Keratinocyte (primary cell): ENCODE measurements at regions not wholly inside any gene's neighbourhood (a gene's known extent, or its start where the extent isn't known, plus 50 kb on each side); places are given as distances from the start of the nearest gene placed in this dataset.

Experiments
- DNase-seq: peaks from one replicate; pipeline ENCODE4 v3.0.0-alpha.2; 2011; ENCODE audit warnings: low read depth, missing footprints, low spot score
- FAIRE-seq: peaks from 2 replicates; lab custom pipeline; 2011; peaks lifted over from hg19 to GRCh38; lab: Jason Lieb, UNC
- H2AFZ ChIP-seq: 2 replicates; pipeline ENCODE4 v1.6.0; 2012; ENCODE audit warnings: low read length, control low read depth, inconsistent platforms; ENCODE audit not compliant: control insufficient read depth
- H3K27ac ChIP-seq: 2 replicates; pipeline ENCODE4 v1.5.1; 2011; ENCODE audit warnings: low read length; ENCODE audit not compliant: control insufficient read depth, insufficient read depth
- H3K27me3 ChIP-seq: 3 replicates; pipeline ENCODE4 v1.6.0; 2011; ENCODE audit warnings: low read length; ENCODE audit not compliant: control insufficient read depth, insufficient read depth; ENCODE audit errors: extremely low read depth
- H3K36me3 ChIP-seq, 2 experiments: 2 replicates in 1 of 2; 3 replicates in 1 of 2; pipeline ENCODE4 v1.5.1; 2011; ENCODE audit warnings: low read length in 2 of 2, mild to moderate bottlenecking in 1 of 2; ENCODE audit not compliant: control insufficient read depth in 2 of 2, insufficient read depth in 2 of 2; ENCODE audit errors: extremely low read depth in 1 of 2
- H3K4me1 ChIP-seq: 3 replicates; pipeline ENCODE4 v1.5.1; 2011; ENCODE audit warnings: low read length; ENCODE audit not compliant: control insufficient read depth, insufficient read depth; ENCODE audit errors: extremely low read depth
- H3K4me2 ChIP-seq: 3 replicates; pipeline ENCODE4 v1.6.0; 2011; ENCODE audit warnings: low read depth, low read length; ENCODE audit not compliant: control insufficient read depth, insufficient read depth; ENCODE audit errors: extremely low read depth
- H3K4me3 ChIP-seq, 3 experiments: fragments of 200-600 bp in 1 of 3; sonication (generic) in 1 of 3; 2 replicates in 2 of 3; 3 replicates in 1 of 3; pipeline ENCODE4 v1.5.1; 2011 to 2016; ENCODE audit warnings: low read length in 3 of 3, mild to moderate bottlenecking in 3 of 3, control low read depth in 2 of 3, inconsistent platforms in 1 of 3, low read depth in 1 of 3, mixed read lengths in 1 of 3, mixed run types in 1 of 3, moderate library complexity in 1 of 3; ENCODE audit not compliant: control insufficient read depth in 2 of 3, insufficient read depth in 2 of 3; ENCODE audit errors: extremely low read depth in 1 of 3
- H3K79me2 ChIP-seq: 2 replicates; pipeline ENCODE4 v1.6.0; 2012; ENCODE audit warnings: low read length; ENCODE audit not compliant: control insufficient read depth, insufficient read depth
- H3K9ac ChIP-seq: 3 replicates; pipeline ENCODE4 v1.6.0; 2011; ENCODE audit warnings: low read length; ENCODE audit not compliant: control insufficient read depth, insufficient read depth; ENCODE audit errors: extremely low read depth
- H3K9me1 ChIP-seq: 3 replicates; pipeline ENCODE4 v1.6.0; 2011; ENCODE audit warnings: low read length; ENCODE audit not compliant: control insufficient read depth, insufficient read depth; ENCODE audit errors: extremely low read depth
- H3K9me3 ChIP-seq: 2 replicates; pipeline ENCODE4 v1.5.1; 2012; ENCODE audit warnings: low read depth, low read length; ENCODE audit not compliant: control insufficient read depth
- H4K20me1 ChIP-seq: 3 replicates; pipeline ENCODE4 v1.6.0; 2011; ENCODE audit warnings: low read length; ENCODE audit not compliant: control insufficient read depth, insufficient read depth; ENCODE audit errors: extremely low read depth
- EZH2 ChIP-seq: IDR thresholded peaks from one replicate; pipeline ENCODE4 v1.6.1; 2012; ENCODE audit warnings: inconsistent platforms, mild to moderate bottlenecking, low read length, moderate library complexity
- dilution Hi-C: fragments of 300-500 bp; cut with MboI; formaldehyde crosslinking; loops from one replicate; pipeline ENCODE4 v1.7.0; 2020; ENCODE audit warnings: low sequenced_read_pairs; ENCODE audit not compliant: extremely low pct_ligation_motif_present
- TF ChIP-seq, protein P1 (sequence below), 3 experiments: IDR thresholded peaks in 1 of 3; conservative IDR thresholded peaks in 1 of 3; optimal IDR thresholded peaks in 1 of 3; 2 replicates in 2 of 3; 3 replicates in 1 of 3; pipeline versions ENCODE3 to v1.5.1; 2011; ENCODE audit warnings: low read length in 3 of 3, mild to moderate bottlenecking in 3 of 3, moderate library complexity in 2 of 3, control low read depth in 1 of 3, inconsistent platforms in 1 of 3; ENCODE audit not compliant: insufficient read depth in 2 of 3; ENCODE audit errors: extremely low read depth in 1 of 3

DNA sequence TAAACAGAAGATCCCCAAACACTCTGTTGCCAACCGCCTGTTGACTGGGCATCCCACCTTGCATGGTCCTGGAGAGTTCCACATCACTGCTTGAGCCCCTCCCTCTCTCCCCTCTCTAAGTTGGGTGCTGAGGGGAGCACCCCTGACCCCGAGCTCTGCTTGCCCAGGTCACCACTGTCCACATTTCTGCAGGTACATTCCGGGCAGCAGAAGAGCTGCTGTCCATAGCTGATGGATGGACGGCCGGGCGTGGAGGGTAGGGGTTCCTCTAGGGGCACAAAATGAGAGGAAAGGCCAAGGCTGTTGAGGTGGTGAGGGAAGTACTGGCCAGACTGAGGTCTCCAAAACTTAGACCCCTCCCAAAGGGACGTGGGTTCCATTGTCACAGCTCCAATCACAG lies 227.4 kb upstream of the PPP2R2D start:
- Histone ChIP-seq H3K4me3 (no peak overlapping the region), H3K27me3 (no peaks in the 10 kb centered on the region), H3K9ac (no peak overlapping the region), H3K9me1 (no peaks in the 10 kb centered on the region), H3K36me3 (no peaks in the 10 kb centered on the region), H3K79me2 (no peaks in the 10 kb centered on the region), H3K9me3 (peaks cover 19% of the 10 kb centered on the region), H4K20me1 (no peaks in the 10 kb centered on the region), H3K4me2 (no peak overlapping the region), H2AFZ (no peak overlapping the region), H3K27ac (no peak overlapping the region), H3K4me1 (no peaks in the 10 kb centered on the region)
- no peak for DNase-seq
- no peak for FAIRE-seq
- TF ChIP-seq EZH2, result no peak
- TF ChIP-seq, protein P1, sequence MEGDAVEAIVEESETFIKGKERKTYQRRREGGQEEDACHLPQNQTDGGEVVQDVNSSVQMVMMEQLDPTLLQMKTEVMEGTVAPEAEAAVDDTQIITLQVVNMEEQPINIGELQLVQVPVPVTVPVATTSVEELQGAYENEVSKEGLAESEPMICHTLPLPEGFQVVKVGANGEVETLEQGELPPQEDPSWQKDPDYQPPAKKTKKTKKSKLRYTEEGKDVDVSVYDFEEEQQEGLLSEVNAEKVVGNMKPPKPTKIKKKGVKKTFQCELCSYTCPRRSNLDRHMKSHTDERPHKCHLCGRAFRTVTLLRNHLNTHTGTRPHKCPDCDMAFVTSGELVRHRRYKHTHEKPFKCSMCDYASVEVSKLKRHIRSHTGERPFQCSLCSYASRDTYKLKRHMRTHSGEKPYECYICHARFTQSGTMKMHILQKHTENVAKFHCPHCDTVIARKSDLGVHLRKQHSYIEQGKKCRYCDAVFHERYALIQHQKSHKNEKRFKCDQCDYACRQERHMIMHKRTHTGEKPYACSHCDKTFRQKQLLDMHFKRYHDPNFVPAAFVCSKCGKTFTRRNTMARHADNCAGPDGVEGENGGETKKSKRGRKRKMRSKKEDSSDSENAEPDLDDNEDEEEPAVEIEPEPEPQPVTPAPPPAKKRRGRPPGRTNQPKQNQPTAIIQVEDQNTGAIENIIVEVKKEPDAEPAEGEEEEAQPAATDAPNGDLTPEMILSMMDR (optimal IDR thresholded peaks at IDR 0.05 in 1 of 3, IDR thresholded peaks at IDR 0.05 in 1 of 3, conservative IDR thresholded peaks at IDR 0.05 in 1 of 3; ENCODE audit: extremely low read depth in 1 of 3, insufficient read depth in 2 of 3, low read length in 3 of 3), result no peak
- dilution Hi-C loops, result no loop called here

DNA sequence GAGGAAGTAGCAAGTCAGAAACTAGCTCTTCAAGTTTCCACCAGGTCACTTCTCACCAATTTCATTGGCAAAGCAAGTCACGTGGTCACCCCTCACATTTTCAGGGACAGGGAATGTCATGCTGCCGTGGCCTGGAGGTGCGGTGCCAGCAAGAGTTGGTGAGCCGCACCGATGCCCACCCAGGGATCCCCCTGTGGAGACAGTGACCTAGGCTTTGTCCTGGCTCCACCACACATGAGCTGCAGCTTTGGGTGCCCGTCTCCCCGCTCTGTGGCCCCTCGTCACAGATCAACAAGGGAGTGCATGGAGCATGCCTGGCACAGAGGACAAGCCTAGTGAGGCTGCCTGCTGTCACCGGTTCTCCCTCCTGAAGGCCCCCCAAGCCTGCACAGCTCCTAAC lies 226.7 kb upstream of the PPP2R2D start:
- Histone ChIP-seq H3K27me3 (no peaks in the 10 kb centered on the region), H3K4me2 (no peak overlapping the region), H3K4me1 (no peaks in the 10 kb centered on the region), H3K9ac (no peak overlapping the region), H2AFZ (no peak overlapping the region), H3K4me3 (no peak overlapping the region), H4K20me1 (no peaks in the 10 kb centered on the region), H3K79me2 (no peaks in the 10 kb centered on the region), H3K27ac (no peak overlapping the region), H3K9me3 (peaks cover 19% of the 10 kb centered on the region), H3K36me3 (no peaks in the 10 kb centered on the region), H3K9me1 (no peaks in the 10 kb centered on the region)
- TF ChIP-seq EZH2, result no peak
- TF ChIP-seq, protein P1 (optimal IDR thresholded peaks at IDR 0.05 in 1 of 3, IDR thresholded peaks at IDR 0.05 in 1 of 3, conservative IDR thresholded peaks at IDR 0.05 in 1 of 3; ENCODE audit: extremely low read depth in 1 of 3, insufficient read depth in 2 of 3, low read length in 3 of 3), result no peak
- dilution Hi-C loops, result no loop called here
- no peak for DNase-seq
- FAIRE-seq, result no peak
